ENCODE measurements at regions not wholly inside any gene's neighbourhood (a gene's known extent, or its start where the extent isn't known, plus 50 kb on each side); places are given as distances from the start of the nearest gene placed in this dataset.

- TF ChIP-seq, protein P1, sequence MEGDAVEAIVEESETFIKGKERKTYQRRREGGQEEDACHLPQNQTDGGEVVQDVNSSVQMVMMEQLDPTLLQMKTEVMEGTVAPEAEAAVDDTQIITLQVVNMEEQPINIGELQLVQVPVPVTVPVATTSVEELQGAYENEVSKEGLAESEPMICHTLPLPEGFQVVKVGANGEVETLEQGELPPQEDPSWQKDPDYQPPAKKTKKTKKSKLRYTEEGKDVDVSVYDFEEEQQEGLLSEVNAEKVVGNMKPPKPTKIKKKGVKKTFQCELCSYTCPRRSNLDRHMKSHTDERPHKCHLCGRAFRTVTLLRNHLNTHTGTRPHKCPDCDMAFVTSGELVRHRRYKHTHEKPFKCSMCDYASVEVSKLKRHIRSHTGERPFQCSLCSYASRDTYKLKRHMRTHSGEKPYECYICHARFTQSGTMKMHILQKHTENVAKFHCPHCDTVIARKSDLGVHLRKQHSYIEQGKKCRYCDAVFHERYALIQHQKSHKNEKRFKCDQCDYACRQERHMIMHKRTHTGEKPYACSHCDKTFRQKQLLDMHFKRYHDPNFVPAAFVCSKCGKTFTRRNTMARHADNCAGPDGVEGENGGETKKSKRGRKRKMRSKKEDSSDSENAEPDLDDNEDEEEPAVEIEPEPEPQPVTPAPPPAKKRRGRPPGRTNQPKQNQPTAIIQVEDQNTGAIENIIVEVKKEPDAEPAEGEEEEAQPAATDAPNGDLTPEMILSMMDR (conservative IDR thresholded peaks at IDR 0.05 in 1 of 2, IDR thresholded peaks at IDR 0.05 in 1 of 2; ENCODE audit: low read depth in 1 of 2, low read length in 2 of 2) = no peak
- no peak for TF ChIP-seq EZH2 (IDR thresholded peaks at IDR 0.05; ENCODE audit: low read length, missing control alignments)
Observed at GRCh38 chr2:188725746-188726360, 248.3 kb upstream of the COL3A1 start.
